Endodermal cell (in vitro differentiated cells): ENCODE measurements at regions not wholly inside any gene's neighbourhood (a gene's known extent, or its start where the extent isn't known, plus 50 kb on each side); places are given as distances from the start of the nearest gene placed in this dataset.

Source experiments
- DNase-seq: peaks from one replicate; pipeline ENCODE4 v3.0.0-alpha.2; 2017
- H3K27ac ChIP-seq: 2 replicates; pipeline ENCODE4 v1.5.1; 2013; ENCODE audit warnings: mild to moderate bottlenecking, low read depth, low read length, moderate library complexity
- H3K27me3 ChIP-seq: 2 replicates; pipeline ENCODE4 v1.6.1; 2013; ENCODE audit warnings: mild to moderate bottlenecking, low read length, moderate library complexity; ENCODE audit not compliant: insufficient read depth, control insufficient read depth, poor library complexity, severe bottlenecking
- H3K36me3 ChIP-seq: 2 replicates; pipeline ENCODE4 v1.7.0; 2013; ENCODE audit warnings: mild to moderate bottlenecking, low read length, moderate library complexity; ENCODE audit not compliant: control insufficient read depth, insufficient read depth
- H3K4me1 ChIP-seq: one replicate; pipeline ENCODE4 v1.7.0; 2013; ENCODE audit warnings: low read length; ENCODE audit not compliant: control insufficient read depth, insufficient read depth
- H3K4me3 ChIP-seq: 2 replicates; pipeline ENCODE4 v1.5.1; 2013; ENCODE audit warnings: mild to moderate bottlenecking, low read length, moderate library complexity
- H3K9ac ChIP-seq: 2 replicates; pipeline ENCODE4 v1.6.1; 2013; ENCODE audit warnings: mild to moderate bottlenecking, low read length, moderate library complexity; ENCODE audit not compliant: poor library complexity, severe bottlenecking; ENCODE audit errors: extremely low read depth
- H3K9me3 ChIP-seq: 2 replicates; pipeline ENCODE4 v1.6.1; 2013; ENCODE audit warnings: mild to moderate bottlenecking, low read length, moderate library complexity; ENCODE audit not compliant: control insufficient read depth
- H3K27ac Mint-ChIP-seq: 2 replicates; pipeline ENCODE4 v1.8.0; 2020; ENCODE audit warnings: mixed read lengths
- H3K27me3 Mint-ChIP-seq: 2 replicates; pipeline ENCODE4 v1.8.0; 2021; ENCODE audit warnings: mild to moderate bottlenecking, mixed read lengths; ENCODE audit not compliant: insufficient read depth
- H3K36me3 Mint-ChIP-seq: 2 replicates; pipeline ENCODE4 v1.8.0; 2020; ENCODE audit warnings: low read depth, mixed read lengths
- H3K4me1 Mint-ChIP-seq: 2 replicates; pipeline ENCODE4 v1.8.0; 2020; ENCODE audit warnings: mixed read lengths
- H3K4me3 Mint-ChIP-seq: 2 replicates; pipeline ENCODE4 v1.8.0; 2020; ENCODE audit warnings: mild to moderate bottlenecking, moderate library complexity, mixed read lengths
- H3K9me3 Mint-ChIP-seq: 2 replicates; pipeline ENCODE4 v1.8.0; 2020; ENCODE audit warnings: mild to moderate bottlenecking, mixed read lengths
- WGBS, 2 experiments: methylation state at CpG; one replicate each; pipeline versions ENCODE4 v1.1.5 to v1.1.7; 2013; ENCODE audit warnings: missing lambda C conversion rate in 2 of 2, mixed read lengths in 1 of 2; ENCODE audit not compliant: insufficient coverage in 1 of 2, insufficient read length in 1 of 2; 5-methylcytosine and 5-hydroxymethylcytosine counted together
- TF ChIP-seq, protein P1 (sequence below): fragments of 200-600 bp; sonication (generic); conservative IDR thresholded peaks from 2 replicates; pipeline ENCODE4 v1.5.0; 2021; ENCODE audit warnings: antibody characterized with exemption, mild to moderate bottlenecking

GRCh38 chr4:149884046-149884445 is 68.4 kb upstream of the IQCM start:
- no peaks in the 10 kb centered on the region for H3K27me3 Mint-ChIP-seq
- no peaks in the 10 kb centered on the region for H3K27me3 ChIP-seq
- TF ChIP-seq, protein P1, sequence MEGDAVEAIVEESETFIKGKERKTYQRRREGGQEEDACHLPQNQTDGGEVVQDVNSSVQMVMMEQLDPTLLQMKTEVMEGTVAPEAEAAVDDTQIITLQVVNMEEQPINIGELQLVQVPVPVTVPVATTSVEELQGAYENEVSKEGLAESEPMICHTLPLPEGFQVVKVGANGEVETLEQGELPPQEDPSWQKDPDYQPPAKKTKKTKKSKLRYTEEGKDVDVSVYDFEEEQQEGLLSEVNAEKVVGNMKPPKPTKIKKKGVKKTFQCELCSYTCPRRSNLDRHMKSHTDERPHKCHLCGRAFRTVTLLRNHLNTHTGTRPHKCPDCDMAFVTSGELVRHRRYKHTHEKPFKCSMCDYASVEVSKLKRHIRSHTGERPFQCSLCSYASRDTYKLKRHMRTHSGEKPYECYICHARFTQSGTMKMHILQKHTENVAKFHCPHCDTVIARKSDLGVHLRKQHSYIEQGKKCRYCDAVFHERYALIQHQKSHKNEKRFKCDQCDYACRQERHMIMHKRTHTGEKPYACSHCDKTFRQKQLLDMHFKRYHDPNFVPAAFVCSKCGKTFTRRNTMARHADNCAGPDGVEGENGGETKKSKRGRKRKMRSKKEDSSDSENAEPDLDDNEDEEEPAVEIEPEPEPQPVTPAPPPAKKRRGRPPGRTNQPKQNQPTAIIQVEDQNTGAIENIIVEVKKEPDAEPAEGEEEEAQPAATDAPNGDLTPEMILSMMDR, result no peak
- no peaks in the 10 kb centered on the region for H3K4me1 Mint-ChIP-seq
- H3K27ac Mint-ChIP-seq, result no peak overlapping the region
- no peak overlapping the region for H3K4me3 ChIP-seq
- H3K27ac ChIP-seq, result no peak overlapping the region
- H3K4me3 Mint-ChIP-seq, result no peak overlapping the region
- no peaks in the 10 kb centered on the region for H3K36me3 ChIP-seq
- H3K4me1 ChIP-seq, result no peaks in the 10 kb centered on the region
- H3K9ac ChIP-seq, result no peak overlapping the region
- WGBS, 2 experiments, result 93% methylated on average over 6 of the region's 6 CpGs
- H3K9me3 ChIP-seq, result no peaks in the 10 kb centered on the region
- no peaks in the 10 kb centered on the region for H3K36me3 Mint-ChIP-seq
- no peak for DNase-seq
- no peaks in the 10 kb centered on the region for H3K9me3 Mint-ChIP-seq

- Mint-ChIP-seq H3K27me3 (no peaks in the 10 kb centered on the region), H3K27ac (no peak overlapping the region), H3K36me3 (no peaks in the 10 kb centered on the region), H3K4me1 (no peaks in the 10 kb centered on the region), H3K9me3 (no peaks in the 10 kb centered on the region), H3K4me3 (no peak overlapping the region)
- Histone ChIP-seq H3K36me3 (no peaks in the 10 kb centered on the region), H3K4me1 (no peaks in the 10 kb centered on the region), H3K9me3 (no peaks in the 10 kb centered on the region), H3K27me3 (no peaks in the 10 kb centered on the region), H3K27ac (no peak overlapping the region), H3K4me3 (no peak overlapping the region), H3K9ac (no peak overlapping the region)
- TF ChIP-seq, protein P1, result no peak
- DNase-seq, result no peak
- WGBS, 2 experiments, result 87 to 100% methylated on average over 2 to 3 of the region's 3 CpGs
Observed at GRCh38 chr4:149884529-149885181, 69.0 kb upstream of the IQCM start.

DNA sequence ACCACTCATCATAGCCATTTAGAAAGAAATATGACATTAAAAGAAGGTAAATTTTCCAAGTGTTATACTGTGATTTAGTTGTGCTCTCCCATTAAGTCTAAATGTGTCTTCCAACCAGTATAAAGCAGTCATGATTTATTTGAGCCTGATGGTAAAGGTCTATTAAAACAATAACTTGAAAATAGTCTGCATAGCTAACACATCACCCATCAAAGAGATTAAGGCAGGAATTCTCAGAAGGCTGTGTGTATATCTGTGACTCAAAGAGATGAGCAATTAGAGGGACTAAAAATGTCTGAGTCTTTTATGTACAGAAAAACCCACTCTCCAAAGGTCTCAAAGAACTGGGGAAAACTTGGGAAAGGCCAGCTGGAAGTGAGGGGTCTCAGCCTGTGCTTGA is 70.3 kb upstream of the IQCM start:
- Mint-ChIP-seq H3K4me1 (no peaks in the 10 kb centered on the region), H3K27me3 (no peaks in the 10 kb centered on the region), H3K4me3 (no peak overlapping the region), H3K9me3 (no peaks in the 10 kb centered on the region), H3K27ac (no peak overlapping the region), H3K36me3 (no peaks in the 10 kb centered on the region)
- Histone ChIP-seq H3K27me3 (no peaks in the 10 kb centered on the region), H3K4me3 (no peak overlapping the region), H3K27ac (no peak overlapping the region), H3K36me3 (no peaks in the 10 kb centered on the region), H3K4me1 (no peaks in the 10 kb centered on the region), H3K9ac (no peak overlapping the region), H3K9me3 (no peaks in the 10 kb centered on the region)
- TF ChIP-seq, protein P1, result no peak
- no peak for DNase-seq
